HL-60 (cell line): ENCODE measurements at regions not wholly inside any gene's neighbourhood (a gene's known extent, or its start where the extent isn't known, plus 50 kb on each side); places are given as distances from the start of the nearest gene placed in this dataset.

Source experiments
- DNase-seq, 2 experiments: peaks; one replicate each; pipeline ENCODE4 v3.0.0-alpha.2; 2010 to 2020; ENCODE audit warnings: low read depth in 1 of 2, low spot score in 1 of 2
- H3K27ac ChIP-seq: fragments of 250-450 bp; sonication (Bioruptor Pico); replicated peaks from 2 replicates; pipeline ENCODE4 v1.5.1; 2020; ENCODE audit warnings: mild to moderate bottlenecking, moderate library complexity
- H3K27me3 ChIP-seq: fragments of 250-450 bp; sonication (Bioruptor Pico); 2 replicates; pipeline ENCODE4 v1.5.1; 2021; ENCODE audit warnings: mild to moderate bottlenecking, moderate library complexity; ENCODE audit not compliant: insufficient read depth, poor library complexity, severe bottlenecking
- H3K4me3 ChIP-seq: replicated peaks from 2 replicates; pipeline ENCODE4 v1.5.1; 2011; ENCODE audit warnings: mild to moderate bottlenecking, control low read depth, low read length; ENCODE audit not compliant: insufficient read depth
- CTCF ChIP-seq: IDR thresholded peaks from one replicate; pipeline ENCODE4 v1.5.1; 2011; ENCODE audit warnings: low read length, control low read depth, inconsistent platforms; ENCODE audit not compliant: insufficient read depth
- GABPA ChIP-seq: IDR thresholded peaks from 2 replicates; pipeline ENCODE4 v1.6.1; 2012; ENCODE audit warnings: low read depth
- POLR2AphosphoS5 ChIP-seq: IDR thresholded peaks from 2 replicates; pipeline ENCODE4 v1.6.1; 2012; ENCODE audit warnings: low read depth
- REST ChIP-seq: IDR thresholded peaks from 2 replicates; pipeline ENCODE4 v1.6.1; 2012; ENCODE audit warnings: low read depth; ENCODE audit not compliant: insufficient replicate concordance
- SPI1 ChIP-seq: IDR thresholded peaks from 2 replicates; pipeline ENCODE4 v1.6.1; 2012; ENCODE audit warnings: low read depth, mild to moderate bottlenecking, borderline replicate concordance

- Histone ChIP-seq H3K27me3 (no peaks in the 10 kb centered on the region), H3K4me3 (no peak overlapping the region), H3K27ac (no peak overlapping the region)
- TF ChIP-seq GABPA: no peak
- no peak for TF ChIP-seq SPI1
- no peak for TF ChIP-seq POLR2AphosphoS5
- TF ChIP-seq REST: no peak
- no peak for TF ChIP-seq CTCF
- no peak for DNase-seq
Observed at GRCh38 chr10:29957236-29957635, 102.2 kb downstream of the JCAD start.

GRCh38 chr10:29956335-29956924 is 103.0 kb downstream of the JCAD start:
- Histone ChIP-seq H3K4me3 (no peak overlapping the region), H3K27ac (no peak overlapping the region), H3K27me3 (no peaks in the 10 kb centered on the region)
- TF ChIP-seq SPI1 (no peak), POLR2AphosphoS5 (no peak), CTCF (no peak), GABPA (no peak), REST (no peak)
- no peak for DNase-seq

- Histone ChIP-seq H3K27me3 (no peaks in the 10 kb centered on the region), H3K4me3 (no peak overlapping the region), H3K27ac (no peak overlapping the region)
- DNase-seq: no peak
- TF ChIP-seq CTCF (no peak), POLR2AphosphoS5 (no peak)
Observed at GRCh38 chr10:29955329-29955935, 104.0 kb downstream of the JCAD start.

- DNase-seq: no peak
- Histone ChIP-seq H3K27ac (no peak overlapping the region), H3K4me3 (no peak overlapping the region), H3K27me3 (no peaks in the 10 kb centered on the region)
- TF ChIP-seq REST: no peak
- no peak for TF ChIP-seq SPI1
- TF ChIP-seq GABPA: no peak
- TF ChIP-seq CTCF: no peak
Observed at GRCh38 chr10:29951441-29951931, 107.9 kb downstream of the JCAD start.
